ENCODE measurements at regions not wholly inside any gene's neighbourhood (a gene's known extent, or its start where the extent isn't known, plus 50 kb on each side); places are given as distances from the start of the nearest gene placed in this dataset.

GRCh38 chr14:71730471-71730870, 201.8 kb upstream of the RGS6 start:
- no peak for DNase-seq

DNA sequence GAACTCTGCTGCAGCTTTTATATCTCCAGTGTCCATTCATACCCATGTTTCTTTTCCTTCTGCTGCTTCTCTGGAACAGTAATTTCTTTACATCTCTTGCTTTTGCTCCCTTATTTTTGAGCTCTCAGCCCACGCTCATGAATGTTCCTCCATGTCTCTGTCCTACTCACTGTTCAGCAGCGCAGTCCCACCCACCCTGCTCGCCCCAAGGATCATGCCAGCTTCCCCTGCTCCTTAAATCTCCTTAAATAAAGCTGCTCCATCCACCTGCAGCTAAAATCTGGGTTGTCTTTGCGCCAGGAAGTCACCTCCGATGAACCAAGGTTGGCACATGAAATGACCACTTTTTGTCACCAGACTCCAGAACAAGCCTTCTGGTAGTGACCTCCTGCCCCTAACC, 201.1 kb upstream of the RGS6 start:
- DNase-seq, result peak; percentile 7

- DNase-seq, result peak; percentile 29
These were observed 198.9 kb upstream of the RGS6 start for GRCh38 chr14:71733210-71733883.

- DNase-seq, result peak; percentile 15
These were observed 198.2 kb upstream of the RGS6 start for GRCh38 chr14:71734076-71734475.

- DNase-seq, result no peak
These were observed 197.3 kb upstream of the RGS6 start for GRCh38 chr14:71734885-71735284.

- DNase-seq, result peak; percentile 18
These were observed 194.5 kb upstream of the RGS6 start for GRCh38 chr14:71737760-71738159.

DNA sequence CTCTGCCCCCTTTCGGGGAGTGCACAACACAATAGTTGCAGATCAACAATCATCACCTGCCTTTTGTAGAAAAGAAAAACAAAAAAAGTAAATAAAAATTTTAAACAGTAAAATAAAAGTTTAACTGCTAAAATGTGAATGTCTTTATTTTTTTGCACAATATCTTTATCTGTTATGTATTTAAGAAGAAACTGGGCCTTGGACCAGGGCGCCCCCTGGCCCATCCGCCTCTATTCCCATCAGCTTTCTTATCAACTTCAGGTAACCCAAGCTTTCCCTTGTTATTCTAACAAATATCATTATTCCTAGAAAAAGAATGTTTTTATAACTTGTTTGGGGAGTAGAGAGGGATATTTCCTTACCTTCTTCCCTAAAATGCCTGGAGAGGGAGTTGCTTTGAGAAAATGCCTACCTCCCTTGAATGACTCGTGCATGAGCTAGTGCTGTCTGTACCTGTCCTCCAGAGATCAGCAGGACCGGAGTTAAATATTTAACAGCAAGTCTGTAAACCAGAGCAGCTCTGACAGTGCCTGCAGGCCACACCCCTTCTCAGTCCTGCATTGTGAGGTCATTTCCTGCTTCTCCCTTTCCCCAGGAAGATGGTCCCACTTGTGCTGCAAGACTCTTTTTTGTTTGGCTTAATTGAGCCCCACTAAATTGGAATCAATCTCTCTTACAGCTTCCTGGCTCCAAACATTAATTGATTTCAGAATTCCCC, 192.8 kb upstream of the RGS6 start:
- peak; percentile 28 for DNase-seq

DNA sequence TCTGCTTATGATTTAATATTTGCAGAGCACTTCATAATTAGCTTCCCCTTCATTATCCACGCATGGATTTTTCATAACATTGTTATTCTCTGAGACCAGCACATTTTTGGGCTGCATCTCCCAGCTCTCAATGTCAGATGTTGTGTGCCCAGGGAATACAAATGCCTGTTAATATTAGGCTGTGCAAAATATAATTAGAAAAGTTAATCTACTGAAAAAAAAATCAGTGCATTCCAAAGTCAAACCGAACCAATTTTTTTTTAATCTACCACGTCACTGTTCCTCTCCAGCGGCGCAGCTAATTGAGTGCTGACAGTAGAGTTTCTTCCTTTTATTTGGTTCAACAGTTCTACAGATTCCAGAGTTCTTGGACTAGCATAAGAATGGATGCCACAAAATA, 191.0 kb upstream of the RGS6 start:
- DNase-seq, result no peak

DNA sequence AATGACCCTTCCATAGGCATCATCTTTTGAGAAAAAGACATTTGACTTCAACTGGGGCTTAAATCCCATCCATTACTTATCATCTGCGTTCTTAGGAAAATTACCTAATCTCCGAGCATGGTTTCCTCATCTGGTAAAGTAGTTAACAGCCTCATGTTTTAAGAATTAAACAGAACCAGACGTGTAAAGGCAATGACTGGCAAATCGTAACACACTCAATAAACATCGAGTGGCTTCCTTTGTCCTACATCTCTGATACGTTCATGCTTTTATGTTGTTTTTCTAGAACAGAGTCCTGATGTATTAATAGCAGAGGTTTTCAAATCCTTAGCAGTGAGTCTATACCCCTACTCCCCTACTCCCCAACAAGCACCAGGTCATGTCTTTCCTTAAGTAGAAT, 189.7 kb upstream of the RGS6 start:
- no peak for DNase-seq

- peak; percentile 10 for DNase-seq
These were observed 187.2 kb upstream of the RGS6 start for GRCh38 chr14:71745072-71745471.

GRCh38 chr14:71748196-71748595, 184.0 kb upstream of the RGS6 start:
- DNase-seq, result peak; percentile 18

GRCh38 chr14:71749613-71750238, 182.5 kb upstream of the RGS6 start:
- peak; percentile 36 for DNase-seq

DNA sequence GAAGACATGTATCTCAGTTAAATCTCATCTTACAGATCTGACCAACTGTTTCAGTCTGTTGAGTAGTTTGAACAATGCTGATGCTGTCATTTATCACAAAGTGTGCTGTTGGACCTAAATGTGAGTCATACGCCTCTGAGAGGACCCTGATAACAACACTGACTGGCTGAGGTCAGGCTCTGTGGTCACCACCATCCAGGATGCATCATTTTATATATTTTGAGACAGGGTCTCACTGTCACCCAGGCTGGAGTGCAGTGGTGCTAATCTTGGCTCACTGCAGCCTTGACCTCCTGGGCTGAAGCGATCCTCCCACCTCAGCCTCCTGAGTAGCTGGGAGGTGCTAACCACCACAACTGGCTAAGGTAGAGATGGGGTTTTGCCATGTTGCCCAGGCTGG, 181.0 kb upstream of the RGS6 start:
- peak; percentile 53 for DNase-seq

GRCh38 chr14:71752111-71752738, 180.0 kb upstream of the RGS6 start:
- DNase-seq, result peak; percentile 49

DNA sequence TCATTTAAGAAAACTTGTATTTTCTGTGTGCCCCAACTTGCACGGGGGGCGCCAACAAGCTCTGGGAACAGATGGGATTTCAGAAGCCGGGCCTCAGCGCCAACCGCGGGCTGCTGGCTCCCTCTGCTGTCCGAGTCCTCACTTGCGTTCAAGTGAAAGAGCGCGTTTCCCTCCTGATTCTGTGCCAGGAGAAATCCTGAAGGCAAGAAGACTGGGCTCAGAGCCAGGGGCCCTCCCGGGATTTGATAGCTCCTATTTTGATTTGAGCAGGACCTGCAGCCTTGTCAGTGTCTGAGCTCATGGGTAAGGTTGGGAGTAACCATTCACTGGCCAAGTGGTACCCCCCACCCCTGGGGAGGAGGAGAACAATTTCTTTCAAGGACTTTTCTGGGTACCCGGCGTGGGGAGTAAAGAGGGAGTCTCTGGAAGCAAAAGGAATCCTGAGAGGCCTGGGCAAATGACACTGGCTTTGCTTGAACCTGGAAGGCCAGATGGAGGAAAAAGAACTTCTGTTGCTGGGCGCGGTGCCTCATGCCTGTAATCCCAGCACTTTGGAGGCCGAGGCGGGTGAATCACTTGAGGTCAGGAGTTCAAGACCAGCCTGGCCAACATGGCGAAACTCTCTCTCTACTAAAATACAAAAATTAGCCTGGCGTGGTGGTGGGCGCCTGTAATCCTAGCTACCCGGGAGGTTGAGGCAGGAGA, 179.0 kb upstream of the RGS6 start:
- peak; percentile 86 for DNase-seq

- DNase-seq, result peak; percentile 40
These were observed 178.3 kb upstream of the RGS6 start for GRCh38 chr14:71753976-71754375.

DNA sequence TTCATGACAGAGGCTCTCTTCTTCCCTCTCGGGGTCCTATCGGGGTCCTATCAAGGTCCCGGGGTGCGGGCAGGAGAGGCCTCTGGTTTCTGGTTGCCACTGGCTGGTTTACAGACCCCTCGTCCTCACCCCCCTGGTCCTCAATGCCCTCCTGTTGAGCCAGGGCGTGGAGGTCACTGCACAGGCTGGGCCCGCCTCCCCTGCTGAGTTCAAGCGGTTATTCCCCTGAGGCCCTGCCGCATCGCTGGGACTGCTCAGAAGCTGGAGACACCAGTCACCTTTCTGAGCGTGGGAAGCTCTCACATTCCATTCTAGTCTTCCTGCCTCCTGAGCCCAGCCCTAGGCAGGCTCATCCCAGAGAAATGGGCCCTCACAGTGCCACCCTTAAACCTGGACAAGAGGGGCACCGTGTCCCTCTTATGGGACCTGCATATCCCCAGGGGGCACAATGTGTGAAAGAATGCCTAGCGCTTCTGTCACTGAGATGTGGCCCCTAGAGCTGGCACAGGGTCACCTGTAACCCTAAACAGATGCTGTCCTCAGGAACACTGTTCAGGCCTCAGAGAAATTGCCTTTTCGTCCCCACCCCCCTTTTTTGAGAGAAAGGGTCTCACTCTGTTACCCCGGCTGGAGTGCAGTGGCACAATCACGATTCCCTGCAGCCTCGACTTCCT, 177.7 kb upstream of the RGS6 start:
- peak; percentile 38 for DNase-seq

DNA sequence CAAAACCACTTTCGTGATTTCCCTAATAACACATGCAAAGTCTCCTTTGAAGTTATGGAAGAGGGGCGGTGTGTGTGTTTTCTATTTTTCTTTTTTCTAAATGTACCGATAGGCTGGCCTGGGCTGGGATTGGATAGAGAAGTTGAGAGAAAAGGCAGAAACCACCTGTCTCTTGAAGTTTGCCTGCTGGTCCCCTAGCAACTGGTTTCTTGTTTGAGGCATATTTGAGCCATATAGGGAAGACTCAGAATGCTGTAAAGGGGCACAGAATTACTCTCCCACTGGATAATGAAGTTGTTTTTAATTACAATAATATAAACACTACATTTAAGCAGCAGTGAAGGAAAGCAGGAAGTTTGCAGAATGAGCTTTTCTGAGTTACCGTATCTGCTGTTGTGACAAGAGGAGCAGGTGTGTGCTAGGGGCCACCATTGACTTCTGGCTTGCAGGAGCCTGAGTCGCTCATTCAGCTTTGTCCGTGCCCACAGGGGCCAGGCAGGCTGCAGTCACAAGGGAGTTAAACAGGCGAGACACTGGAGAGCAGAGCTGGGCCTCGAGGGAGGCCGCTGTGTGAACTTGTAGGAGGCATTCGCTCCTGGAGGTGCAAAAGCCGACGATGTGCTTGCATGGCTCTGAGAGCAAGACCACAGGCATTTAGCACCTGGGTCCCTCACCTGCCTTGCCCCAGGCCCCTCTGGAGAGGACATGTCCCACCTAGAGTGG, 173.8 kb upstream of the RGS6 start:
- DNase-seq, result no peak

DNA sequence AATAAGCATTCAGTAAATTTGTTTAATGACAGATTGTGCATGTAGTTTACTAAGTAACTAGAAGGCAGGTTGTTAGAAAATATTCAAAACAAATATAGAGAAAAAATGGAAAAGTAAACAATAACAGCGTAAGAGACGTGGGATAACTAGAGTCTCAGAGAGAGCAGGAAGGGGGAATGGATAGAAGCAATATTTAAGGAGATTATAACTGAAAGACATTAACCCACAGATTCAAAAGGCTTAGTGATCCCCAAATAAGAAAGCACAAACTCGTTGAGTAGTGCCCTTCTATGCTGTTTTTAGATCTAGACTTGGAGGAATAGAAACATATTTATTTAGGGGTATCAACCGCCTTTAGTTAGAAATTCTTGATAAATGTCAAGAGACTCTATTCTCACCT, 169.7 kb upstream of the RGS6 start:
- DNase-seq, result no peak

DNA sequence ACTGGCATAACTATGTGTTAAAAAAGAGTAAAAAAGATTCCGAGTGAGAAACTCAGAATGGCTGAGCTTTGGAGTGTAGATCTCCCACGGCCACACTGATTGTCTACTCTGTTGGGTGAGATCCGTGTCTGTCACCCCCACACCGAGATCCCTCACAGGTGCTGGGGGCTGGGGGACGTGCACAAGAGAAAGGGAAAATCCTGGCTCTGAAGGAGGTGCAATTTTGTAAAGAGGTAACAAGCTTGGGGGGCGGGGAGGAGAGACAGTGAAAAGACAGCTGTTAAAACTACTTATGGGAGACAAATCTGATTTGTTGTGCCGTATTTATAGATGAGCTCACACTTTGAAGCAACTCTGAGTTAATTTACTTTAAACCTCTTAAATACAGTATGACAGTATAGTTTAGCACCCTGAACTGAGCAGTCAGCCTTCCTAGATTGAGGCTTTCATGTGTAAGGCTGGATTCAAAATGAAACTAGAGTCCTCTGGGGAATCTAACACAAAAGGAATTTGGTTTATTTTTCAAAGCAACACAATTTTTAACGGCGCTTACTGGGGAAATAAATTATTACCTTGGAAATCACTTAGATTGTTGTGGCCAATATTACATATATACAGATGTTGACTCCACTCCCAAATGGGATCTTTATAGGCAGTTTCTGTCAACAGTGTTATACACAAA, 167.4 kb upstream of the RGS6 start:
- no peak for DNase-seq

DNA sequence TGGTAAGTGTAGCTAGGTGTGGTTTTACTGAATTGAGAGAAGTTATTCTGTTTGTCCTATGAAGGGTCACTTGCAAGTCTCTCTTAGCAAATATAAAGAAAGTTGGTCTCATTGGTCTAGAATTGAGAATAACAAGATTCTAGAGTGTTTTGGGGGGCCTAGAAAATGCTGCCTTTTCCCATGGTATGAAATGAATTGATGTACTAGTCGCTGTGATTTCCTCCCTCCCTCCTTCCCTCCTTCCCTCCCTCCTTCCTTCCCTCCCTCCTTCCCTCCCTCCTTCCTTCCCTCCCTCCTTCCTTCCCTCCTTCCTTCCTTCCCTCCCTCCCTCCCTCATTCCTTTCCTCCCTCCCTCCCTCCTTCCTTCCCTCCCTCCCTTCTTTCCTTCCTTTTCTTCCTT, 166.7 kb upstream of the RGS6 start:
- DNase-seq, result no peak
